Spleen (tissue), 7 donors: ENCODE measurements at regions not wholly inside any gene's neighbourhood (a gene's known extent, or its start where the extent isn't known, plus 50 kb on each side); places are given as distances from the start of the nearest gene placed in this dataset.

Experiments
- CTCF ChIP-seq, 11 experiments: fragments of 200-600 bp in 7 of 11; fragments of 450-650 bp in 4 of 11; sonication (generic) in 4 of 11; IDR thresholded peaks in 8 of 11; conservative IDR thresholded peaks in 3 of 11; 1 replicate in 7 of 11; 2 replicates in 4 of 11; pipeline versions ENCODE4 v1.4.0 to v1.8.0; 2016 to 2021; ENCODE audit warnings: antibody characterized with exemption in 11 of 11, inconsistent platforms in 4 of 11, mild to moderate bottlenecking in 1 of 11
- POLR2A ChIP-seq, 3 donors: fragments of 450-650 bp; IDR thresholded peaks; one replicate each; pipeline ENCODE4 v1.5.1; 2017; ENCODE audit warnings: antibody characterized with exemption in 3 of 3, mild to moderate bottlenecking in 1 of 3
- POLR2AphosphoS5 ChIP-seq, 3 donors: sonication (generic); formaldehyde crosslinking; IDR thresholded peaks; one replicate each; pipeline ENCODE4 v1.5.1; 2017; ENCODE audit warnings: antibody characterized with exemption in 3 of 3
- donor health status: DM: no; HTN: no; CAD: no; lungs with moderate emphysema.
- donor health status: DM: no; HTN: no; CAD: no.
- donor health status: DM: no; HTN: no; CAD: no.

DNA sequence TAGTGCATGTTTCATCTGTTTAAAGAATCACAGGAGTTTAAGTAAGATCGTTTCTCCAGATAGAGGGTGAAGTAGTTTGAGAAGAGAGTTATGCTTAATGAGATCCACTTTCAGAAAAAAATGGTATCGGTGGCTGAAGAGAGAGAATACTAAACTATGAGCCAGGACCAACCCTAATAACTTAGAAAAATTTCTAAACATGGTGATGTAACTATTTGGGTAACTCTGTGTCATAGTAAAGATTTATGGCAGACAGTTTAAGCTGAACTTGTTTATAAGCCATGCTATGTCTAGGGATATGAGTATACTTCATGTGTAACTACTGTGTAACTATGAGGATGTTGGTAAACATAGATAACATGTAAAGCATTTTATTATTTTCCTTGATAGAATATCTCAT lies 489.5 kb downstream of the KCNJ2 start:
- TF ChIP-seq POLR2AphosphoS5 (IDR thresholded peaks at IDR 0.05) (no peak), CTCF (IDR thresholded peaks at IDR 0.05 in 8 of 11, conservative IDR thresholded peaks at IDR 0.05 in 3 of 11) (no peak), POLR2A (IDR thresholded peaks at IDR 0.05) (no peak)
